NT2/D1 (cell line): ENCODE measurements at regions not wholly inside any gene's neighbourhood (a gene's known extent, or its start where the extent isn't known, plus 50 kb on each side); places are given as distances from the start of the nearest gene placed in this dataset.

Experiments used
- SUZ12 ChIP-seq: IDR thresholded peaks from 2 replicates; pipeline ENCODE4 v1.6.1; 2011; ENCODE audit not compliant: insufficient read length, insufficient read depth; ENCODE audit errors: extremely low read depth
- YY1 ChIP-seq: IDR thresholded peaks from 2 replicates; pipeline ENCODE4 v1.6.1; 2011; ENCODE audit not compliant: insufficient read length, insufficient read depth
- ZNF274 ChIP-seq: IDR thresholded peaks from 2 replicates; pipeline ENCODE4 v1.6.1; 2011; ENCODE audit warnings: mild to moderate bottlenecking, low read depth, low read length

DNA sequence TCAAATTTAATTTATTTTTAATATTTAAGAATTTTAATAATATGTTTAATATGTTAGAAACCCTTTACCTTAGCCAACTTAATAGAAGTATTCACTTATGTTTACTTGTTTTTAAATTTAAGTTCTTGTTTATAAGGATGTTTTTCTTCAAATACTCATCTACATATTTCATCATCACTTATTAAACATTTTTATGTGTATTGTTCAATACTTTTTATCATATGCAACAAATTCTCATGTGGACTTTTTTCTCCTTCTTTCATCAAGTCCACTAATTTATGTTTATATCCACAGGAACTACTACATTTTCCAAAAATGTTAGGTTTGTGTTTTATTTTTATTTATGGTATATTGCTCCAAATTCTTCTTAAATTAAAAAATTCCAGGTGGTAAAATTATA, 2113.1 kb upstream of the RAG2 start:
- TF ChIP-seq YY1 (no peak), SUZ12 (no peak), ZNF274 (no peak)
